Endodermal cell (in vitro differentiated cells): ENCODE measurements at regions not wholly inside any gene's neighbourhood (a gene's known extent, or its start where the extent isn't known, plus 50 kb on each side); places are given as distances from the start of the nearest gene placed in this dataset.

ENCODE experiments used
- DNase-seq: peaks from one replicate; pipeline ENCODE4 v3.0.0-alpha.2; 2017
- H3K27ac ChIP-seq: 2 replicates; pipeline ENCODE4 v1.5.1; 2013; ENCODE audit warnings: mild to moderate bottlenecking, low read depth, low read length, moderate library complexity
- H3K27me3 ChIP-seq: 2 replicates; pipeline ENCODE4 v1.6.1; 2013; ENCODE audit warnings: mild to moderate bottlenecking, low read length, moderate library complexity; ENCODE audit not compliant: insufficient read depth, control insufficient read depth, poor library complexity, severe bottlenecking
- H3K36me3 ChIP-seq: 2 replicates; pipeline ENCODE4 v1.7.0; 2013; ENCODE audit warnings: mild to moderate bottlenecking, low read length, moderate library complexity; ENCODE audit not compliant: control insufficient read depth, insufficient read depth
- H3K4me1 ChIP-seq: one replicate; pipeline ENCODE4 v1.7.0; 2013; ENCODE audit warnings: low read length; ENCODE audit not compliant: control insufficient read depth, insufficient read depth
- H3K4me3 ChIP-seq: 2 replicates; pipeline ENCODE4 v1.5.1; 2013; ENCODE audit warnings: mild to moderate bottlenecking, low read length, moderate library complexity
- H3K9ac ChIP-seq: 2 replicates; pipeline ENCODE4 v1.6.1; 2013; ENCODE audit warnings: mild to moderate bottlenecking, low read length, moderate library complexity; ENCODE audit not compliant: poor library complexity, severe bottlenecking; ENCODE audit errors: extremely low read depth
- H3K9me3 ChIP-seq: 2 replicates; pipeline ENCODE4 v1.6.1; 2013; ENCODE audit warnings: mild to moderate bottlenecking, low read length, moderate library complexity; ENCODE audit not compliant: control insufficient read depth
- H3K27ac Mint-ChIP-seq: 2 replicates; pipeline ENCODE4 v1.8.0; 2020; ENCODE audit warnings: mixed read lengths
- H3K27me3 Mint-ChIP-seq: 2 replicates; pipeline ENCODE4 v1.8.0; 2021; ENCODE audit warnings: mild to moderate bottlenecking, mixed read lengths; ENCODE audit not compliant: insufficient read depth
- H3K36me3 Mint-ChIP-seq: 2 replicates; pipeline ENCODE4 v1.8.0; 2020; ENCODE audit warnings: low read depth, mixed read lengths
- H3K4me1 Mint-ChIP-seq: 2 replicates; pipeline ENCODE4 v1.8.0; 2020; ENCODE audit warnings: mixed read lengths
- H3K4me3 Mint-ChIP-seq: 2 replicates; pipeline ENCODE4 v1.8.0; 2020; ENCODE audit warnings: mild to moderate bottlenecking, moderate library complexity, mixed read lengths
- H3K9me3 Mint-ChIP-seq: 2 replicates; pipeline ENCODE4 v1.8.0; 2020; ENCODE audit warnings: mild to moderate bottlenecking, mixed read lengths
- CTCF ChIP-seq: fragments of 200-600 bp; sonication (generic); conservative IDR thresholded peaks from 2 replicates; pipeline ENCODE4 v1.5.0; 2021; ENCODE audit warnings: antibody characterized with exemption, mild to moderate bottlenecking
- WGBS, 2 experiments: methylation state at CpG; one replicate each; pipeline versions ENCODE4 v1.1.5 to v1.1.7; 2013; ENCODE audit warnings: missing lambda C conversion rate in 2 of 2, mixed read lengths in 1 of 2; ENCODE audit not compliant: insufficient coverage in 1 of 2, insufficient read length in 1 of 2; 5-methylcytosine and 5-hydroxymethylcytosine counted together

GRCh38 chr2:194549387-194549786 lies 1107.6 kb upstream of the SLC39A10 start:
- Mint-ChIP-seq H3K36me3 (no peaks in the 10 kb centered on the region), H3K4me3 (no peak overlapping the region)

GRCh38 chr2:194545978-194546377 lies 1111.0 kb upstream of the SLC39A10 start:
- no peaks in the 10 kb centered on the region for H3K36me3 Mint-ChIP-seq
- Histone ChIP-seq H3K9me3 (no peaks in the 10 kb centered on the region), H3K4me1 (no peaks in the 10 kb centered on the region), H3K9ac (no peak overlapping the region), H3K4me3 (no peak overlapping the region), H3K27ac (no peak overlapping the region), H3K36me3 (no peaks in the 10 kb centered on the region), H3K27me3 (no peaks in the 10 kb centered on the region)
- peak; percentile 58 for TF ChIP-seq CTCF
- WGBS, 2 experiments: 76% methylated on average over 1 of the region's 1 CpG; no CpG with 5 or more reads in 1 of the 2 experiments
- peaks cover 3% of the 10 kb centered on the region for H3K9me3 Mint-ChIP-seq
- no peak overlapping the region for H3K27ac Mint-ChIP-seq
- H3K4me1 Mint-ChIP-seq: peaks cover 11% of the 10 kb centered on the region
- DNase-seq: no peak
- H3K27me3 Mint-ChIP-seq: no peaks in the 10 kb centered on the region
- H3K4me3 Mint-ChIP-seq: no peak overlapping the region

More at GRCh38 chr2:194549387-194549786, 1107.6 kb upstream of the SLC39A10 start:
- Mint-ChIP-seq H3K27ac (no peak overlapping the region), H3K9me3 (peaks cover 1% of the 10 kb centered on the region), H3K27me3 (no peaks in the 10 kb centered on the region), H3K4me1 (peaks cover 14% of the 10 kb centered on the region)
- no peak for TF ChIP-seq CTCF
- Histone ChIP-seq H3K9me3 (no peaks in the 10 kb centered on the region), H3K4me3 (no peak overlapping the region), H3K4me1 (no peaks in the 10 kb centered on the region), H3K9ac (no peak overlapping the region), H3K27ac (no peak overlapping the region), H3K27me3 (no peaks in the 10 kb centered on the region), H3K36me3 (no peaks in the 10 kb centered on the region)
- 80 to 93% methylated on average over 2 of the region's 2 CpGs for WGBS, 2 experiments
- no peak for DNase-seq

- H3K9ac ChIP-seq: no peak overlapping the region
Observed at GRCh38 chr2:194539425-194539824, 1117.6 kb upstream of the SLC39A10 start.

More at GRCh38 chr2:194539425-194539824, 1117.6 kb upstream of the SLC39A10 start:
- Mint-ChIP-seq H3K27ac (no peak overlapping the region), H3K4me3 (no peak overlapping the region), H3K4me1 (peaks cover 5% of the 10 kb centered on the region), H3K36me3 (no peaks in the 10 kb centered on the region), H3K9me3 (peaks cover 2% of the 10 kb centered on the region), H3K27me3 (no peaks in the 10 kb centered on the region)
- Histone ChIP-seq H3K27me3 (no peaks in the 10 kb centered on the region), H3K9me3 (no peaks in the 10 kb centered on the region), H3K4me3 (no peak overlapping the region), H3K4me1 (no peaks in the 10 kb centered on the region), H3K36me3 (no peaks in the 10 kb centered on the region), H3K27ac (peak overlapping the region; percentile 13)
- peak; percentile 83 for DNase-seq
- TF ChIP-seq CTCF: no peak
